SK-N-SH (cell line): ENCODE measurements at regions not wholly inside any gene's neighbourhood (a gene's known extent, or its start where the extent isn't known, plus 50 kb on each side); places are given as distances from the start of the nearest gene placed in this dataset.

ENCODE experiments used
- CTCF ChIP-seq: fragments of 200-600 bp; sonication (generic); IDR thresholded peaks from 2 replicates; pipeline ENCODE4 v1.6.1; 2017; ENCODE audit warnings: antibody characterized with exemption, mild to moderate bottlenecking, moderate library complexity
- EP300 ChIP-seq, 2 experiments: IDR thresholded peaks; 2 replicates each; pipeline versions ENCODE4 v1.4.0 to v1.6.1; 2012; ENCODE audit warnings: borderline replicate concordance in 1 of 2, low read depth in 1 of 2, low read length in 1 of 2
- NFIC ChIP-seq: IDR thresholded peaks from 2 replicates; pipeline ENCODE4 v1.4.0; 2012; ENCODE audit warnings: borderline replicate concordance
- NRF1 ChIP-seq: IDR thresholded peaks from 2 replicates; pipeline ENCODE4 v1.6.1; 2012; ENCODE audit warnings: low read depth, mild to moderate bottlenecking, low read length

- TF ChIP-seq NFIC = no peak
- TF ChIP-seq CTCF = no peak
- no peak for TF ChIP-seq EP300 (IDR thresholded peaks at IDR 0.05; ENCODE audit: borderline replicate concordance in 1 of 2, low read depth in 1 of 2, low read length in 1 of 2)
- TF ChIP-seq NRF1 = no peak
These were observed 393.7 kb upstream of the SMC2 start for GRCh38 chr9:103700195-103700962.
